A673 (cell line): ENCODE measurements at regions not wholly inside any gene's neighbourhood (a gene's known extent, or its start where the extent isn't known, plus 50 kb on each side); places are given as distances from the start of the nearest gene placed in this dataset.

ENCODE experiments used
- BruUV-seq: library from RNA; stranded (reverse); fragments of 400-500 nt; replicated peaks from 2 replicates; lab custom pipeline; 2021; lab: Mats Ljungman, UMichigan
- CTCF ChIA-PET: fragments of 300-600 bp; sonication (Branson Sonifier 250); formaldehyde crosslinking; loops from one replicate; lab custom pipeline; 2022; ENCODE audit warnings: antibody characterized with exemption; lab: Charles Lee
- POLR2A ChIA-PET: fragments of 300-600 bp; sonication (Branson Sonifier 250); formaldehyde crosslinking; loops from one replicate; lab custom pipeline; 2022; ENCODE audit warnings: antibody characterized with exemption; ENCODE audit not compliant: low non-redundant PET; lab: Charles Lee
- DNase-seq: peaks from one replicate; pipeline ENCODE4 v3.0.0-alpha.2; 2015; ENCODE audit warnings: low spot score
- H3K27ac ChIP-seq: fragments of 200-600 bp; sonication (generic); 2 replicates; pipeline ENCODE4 v1.5.1; 2016; ENCODE audit warnings: mixed run types, low read depth, mild to moderate bottlenecking, mixed read lengths, antibody characterized with exemption, low read length; ENCODE audit not compliant: poor library complexity, severe bottlenecking
- H3K27me3 ChIP-seq: fragments of 200-600 bp; sonication (generic); replicated peaks from 2 replicates; pipeline ENCODE4 v1.6.1; 2017; ENCODE audit warnings: mixed run types, low read depth, mild to moderate bottlenecking, mixed read lengths, antibody characterized with exemption, low read length; ENCODE audit not compliant: insufficient read depth, poor library complexity
- H3K36me3 ChIP-seq: fragments of 200-600 bp; sonication (generic); 2 replicates; pipeline ENCODE4 v1.6.1; 2016; ENCODE audit warnings: mixed run types, mild to moderate bottlenecking, mixed read lengths, antibody characterized with exemption, low read length; ENCODE audit not compliant: insufficient read depth, poor library complexity, severe bottlenecking
- H3K4me1 ChIP-seq: fragments of 200-600 bp; sonication (generic); 2 replicates; pipeline ENCODE4 v1.6.1; 2017; ENCODE audit warnings: mixed run types, mild to moderate bottlenecking, mixed read lengths, antibody characterized with exemption, low read length; ENCODE audit not compliant: insufficient read depth, poor library complexity, severe bottlenecking
- H3K4me3 ChIP-seq: fragments of 200-600 bp; sonication (generic); 2 replicates; pipeline ENCODE4 v1.5.1; 2016; ENCODE audit warnings: low read depth, mixed run types, mild to moderate bottlenecking, mixed read lengths, low read length; ENCODE audit not compliant: poor library complexity, severe bottlenecking
- H3K9me3 ChIP-seq: fragments of 200-600 bp; sonication (generic); 2 replicates; pipeline ENCODE4 v1.6.1; 2016; ENCODE audit warnings: mixed run types, low read depth, mild to moderate bottlenecking, mixed read lengths, antibody characterized with exemption, low read length; ENCODE audit not compliant: poor library complexity, severe bottlenecking
- CTCF ChIP-seq: fragments of 300-800, 200-600 bp; sonication (generic); conservative IDR thresholded peaks from 2 replicates; pipeline ENCODE4 v1.5.1; 2017; ENCODE audit warnings: low read depth, mild to moderate bottlenecking, antibody characterized with exemption, low read length, moderate library complexity, mixed read lengths
- EZH2 ChIP-seq: fragments of 200-600 bp; sonication (generic); IDR thresholded peaks from 2 replicates; pipeline ENCODE4 v1.6.1; 2017; ENCODE audit warnings: borderline replicate concordance, low read depth, mild to moderate bottlenecking, mixed read lengths, antibody characterized with exemption, low read length; ENCODE audit not compliant: poor library complexity, severe bottlenecking
- intact Hi-C: fragments of 100-400 bp; cut with micrococcal nuclease; formaldehyde crosslinking; loops from one replicate; pipeline ENCODE4 v1.10.0; 2022; ENCODE audit not compliant: unreplicated experiment

- H3K4me1 ChIP-seq: no peaks in the 10 kb centered on the region
- H3K27ac ChIP-seq: no peak overlapping the region
- POLR2A ChIA-PET: no interaction called here
- CTCF ChIA-PET: no interaction called here
- no peaks in the 10 kb centered on the region for H3K27me3 ChIP-seq
- DNase-seq: no peak
- H3K4me3 ChIP-seq: no peak overlapping the region
- BruUV-seq: no TSS peak
- TF ChIP-seq EZH2 (no peak), CTCF (no peak)
- no peaks in the 10 kb centered on the region for H3K36me3 ChIP-seq
- intact Hi-C loops: no loop called here
- H3K9me3 ChIP-seq: no peaks in the 10 kb centered on the region
Observed at GRCh38 chr6:109892451-109893435, 85.4 kb upstream of the GPR6 start.

- Histone ChIP-seq H3K9me3 (no peaks in the 10 kb centered on the region), H3K27me3 (no peaks in the 10 kb centered on the region), H3K27ac (no peak overlapping the region), H3K36me3 (no peaks in the 10 kb centered on the region), H3K4me3 (no peak overlapping the region), H3K4me1 (no peaks in the 10 kb centered on the region)
- DNase-seq: no peak
- TF ChIP-seq CTCF (no peak), EZH2 (no peak)
- CTCF ChIA-PET: no interaction called here
- intact Hi-C loops: no loop called here
- POLR2A ChIA-PET: no interaction called here
- no TSS peak for BruUV-seq
Observed at GRCh38 chr6:109893606-109894005, 84.5 kb upstream of the GPR6 start.

GRCh38 chr6:109894181-109894580, 83.9 kb upstream of the GPR6 start:
- CTCF ChIA-PET: no interaction called here
- no peaks in the 10 kb centered on the region for H3K4me1 ChIP-seq
- no TSS peak for BruUV-seq
- no peak for DNase-seq
- POLR2A ChIA-PET: no interaction called here
- H3K9me3 ChIP-seq: no peaks in the 10 kb centered on the region
- intact Hi-C loops: no loop called here
- H3K27me3 ChIP-seq: no peaks in the 10 kb centered on the region
- H3K36me3 ChIP-seq: no peaks in the 10 kb centered on the region
- H3K27ac ChIP-seq: no peak overlapping the region
- H3K4me3 ChIP-seq: no peak overlapping the region
- TF ChIP-seq EZH2 (no peak), CTCF (no peak)
